Fibroblast of skin of right biceps (primary cell): ENCODE measurements at regions not wholly inside any gene's neighbourhood (a gene's known extent, or its start where the extent isn't known, plus 50 kb on each side); places are given as distances from the start of the nearest gene placed in this dataset.
"Not testable (repeated sequence)": the region's sequence is repeated elsewhere in the genome, so short reads cannot be mapped to it uniquely, and the experiment has no call there.

Source experiments
- DNase-seq: peaks from one replicate; pipeline ENCODE4 v3.0.0-alpha.2; 2013

DNA sequence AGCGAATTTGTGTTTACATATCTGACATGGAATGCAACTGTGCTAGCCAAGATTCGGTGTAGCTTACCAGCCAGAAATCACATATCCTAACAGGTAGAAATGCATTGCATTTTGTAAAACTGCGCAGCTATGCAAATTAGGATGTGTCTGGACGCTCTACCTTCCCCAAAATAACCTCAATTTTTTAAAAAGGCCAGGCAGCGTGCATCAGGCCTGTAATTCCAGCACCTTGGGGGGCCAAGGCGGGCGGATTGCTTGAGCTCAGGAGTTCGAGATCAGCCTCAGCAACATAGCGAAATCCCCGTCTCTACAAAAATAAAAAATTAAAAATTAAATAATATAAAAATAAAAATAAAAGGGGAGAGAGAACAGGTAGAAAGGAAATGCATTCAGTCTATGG, 305.0 kb downstream of the TYW1 start:
- DNase-seq = no peak

DNA sequence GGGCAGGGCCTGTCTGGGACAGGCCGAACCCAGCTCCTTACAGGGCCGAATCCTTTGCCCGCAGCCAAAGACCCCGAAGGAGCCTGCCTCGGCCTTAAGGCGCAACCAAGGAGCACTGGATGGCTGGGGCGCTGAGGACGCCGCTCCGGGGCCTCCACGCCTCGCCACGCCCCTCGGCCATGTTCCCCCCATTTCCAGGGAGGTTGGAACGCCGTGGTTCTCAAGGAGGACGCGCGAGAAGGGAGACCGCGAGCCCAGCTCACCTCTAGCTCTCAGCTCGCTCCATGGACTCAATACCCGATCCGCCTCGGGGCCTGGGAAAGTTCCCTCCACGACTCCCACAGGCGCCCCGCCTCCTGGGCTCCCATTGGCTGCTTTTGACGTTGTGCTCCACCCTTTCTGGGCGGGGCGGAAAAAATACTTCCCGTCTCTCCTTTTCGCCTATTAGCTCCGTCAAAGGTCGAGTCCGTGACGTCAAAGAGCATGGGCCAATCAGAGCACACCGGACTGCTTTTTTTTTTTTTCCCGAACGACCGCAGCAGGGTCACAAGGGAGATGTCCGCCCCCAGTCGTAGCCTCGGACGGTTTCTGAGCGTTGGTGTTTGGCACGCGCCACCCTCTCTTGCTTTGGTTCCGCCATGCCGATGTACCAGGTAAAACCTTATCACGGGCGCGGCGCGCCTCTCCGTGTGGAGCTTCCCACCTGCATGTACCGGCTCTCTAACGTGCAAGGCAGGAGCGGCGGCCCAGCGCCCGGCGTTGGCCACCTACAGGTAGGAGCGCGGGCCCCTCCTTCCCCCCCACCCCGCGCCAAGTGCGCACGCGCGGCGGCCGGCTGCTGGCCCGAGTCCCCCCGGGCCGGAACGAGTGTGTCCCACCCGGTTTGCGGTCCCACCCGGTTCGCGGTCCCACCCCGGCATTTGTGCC, 305.7 kb downstream of the TYW1 start:
- peak; percentile 100 for DNase-seq

GRCh38 chr7:67304846-67305245, 308.2 kb downstream of the TYW1 start:
- not testable (repeated sequence) for DNase-seq

- DNase-seq = no peak
These were observed 309.7 kb downstream of the TYW1 start for GRCh38 chr7:67306331-67306730.

DNA sequence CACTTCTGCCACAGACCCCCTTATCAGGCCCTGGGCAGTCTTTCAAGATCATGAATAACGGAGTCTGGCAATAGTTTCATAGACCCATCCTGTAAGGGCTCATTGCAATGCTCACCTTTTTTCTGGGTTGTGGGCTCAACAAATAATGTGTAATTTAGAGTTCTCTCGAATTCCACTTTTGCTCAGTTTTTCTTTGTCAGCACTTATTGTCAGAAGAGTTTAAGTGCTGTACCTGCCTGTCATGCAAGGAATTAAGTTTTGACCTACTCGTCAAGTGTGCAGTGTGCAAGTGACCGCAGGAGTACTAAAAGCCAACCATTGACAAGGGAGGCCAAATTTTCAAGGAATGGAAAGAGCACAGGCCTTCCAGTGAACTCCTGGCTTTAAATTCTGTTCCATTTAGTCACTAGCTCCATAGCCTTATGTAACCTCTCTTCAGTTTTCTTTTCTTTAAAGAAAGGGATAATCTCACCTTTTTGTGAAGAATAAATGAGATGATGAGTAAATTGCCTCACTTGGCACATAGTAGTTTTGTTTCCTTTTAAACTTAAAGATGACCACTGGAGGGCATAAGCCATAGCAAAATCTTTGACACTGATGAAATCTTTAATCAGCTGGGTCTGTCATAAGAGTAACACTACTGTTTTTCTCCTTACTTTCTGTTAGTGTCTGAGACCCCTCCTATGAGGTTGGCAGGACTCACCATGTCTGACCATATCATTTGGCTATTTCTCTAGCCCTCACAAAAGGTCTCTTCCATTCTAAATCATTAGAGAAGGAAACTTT, 313.3 kb downstream of the TYW1 start:
- DNase-seq = no peak

GRCh38 chr7:67311901-67312300, 315.3 kb downstream of the TYW1 start:
- DNase-seq = peak; percentile 28

GRCh38 chr7:67313213-67313612, 316.6 kb downstream of the TYW1 start:
- DNase-seq = no peak

DNA sequence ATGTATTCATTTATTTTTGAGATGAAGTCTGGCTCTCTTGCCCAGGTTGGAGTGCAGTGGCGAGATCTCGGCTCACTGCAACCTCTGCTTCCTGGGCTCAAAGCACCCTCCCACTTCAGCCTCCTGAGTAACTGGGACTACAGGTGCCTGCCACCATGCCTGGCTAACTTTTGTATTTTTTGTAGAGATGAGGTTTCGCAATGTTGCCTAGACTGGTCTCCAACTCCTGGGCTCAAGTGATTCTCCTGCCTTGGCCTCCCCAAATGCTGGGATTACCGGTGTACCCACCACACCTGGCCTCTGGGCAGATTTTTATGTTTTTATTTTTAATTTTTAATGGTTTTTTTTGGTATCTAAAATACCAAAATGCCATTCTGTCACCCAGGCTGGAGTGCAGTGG, 320.3 kb downstream of the TYW1 start:
- DNase-seq = not testable (repeated sequence)

DNA sequence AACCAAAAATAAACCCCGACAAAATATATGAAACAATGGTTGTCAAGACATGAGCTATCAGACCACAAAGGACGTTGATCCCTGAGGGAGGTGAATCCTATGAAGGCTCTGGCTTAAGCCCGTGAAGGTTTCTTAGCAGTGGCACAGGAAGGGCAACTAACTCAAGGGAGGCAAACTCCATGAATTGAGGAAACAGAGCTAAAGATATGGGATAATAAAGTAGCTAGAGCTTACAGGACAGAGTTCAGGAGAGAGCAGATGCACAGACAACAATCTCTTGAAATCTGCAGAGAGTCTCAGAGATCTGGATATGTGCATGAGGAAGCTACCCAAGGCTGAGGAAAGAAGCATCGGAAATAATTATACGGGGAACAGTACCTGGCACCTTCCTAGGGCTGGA, 331.6 kb downstream of the TYW1 start:
- DNase-seq = not testable (repeated sequence)

- not testable (repeated sequence) for DNase-seq
These were observed 338.5 kb downstream of the TYW1 start for GRCh38 chr7:67335165-67335564.

DNA sequence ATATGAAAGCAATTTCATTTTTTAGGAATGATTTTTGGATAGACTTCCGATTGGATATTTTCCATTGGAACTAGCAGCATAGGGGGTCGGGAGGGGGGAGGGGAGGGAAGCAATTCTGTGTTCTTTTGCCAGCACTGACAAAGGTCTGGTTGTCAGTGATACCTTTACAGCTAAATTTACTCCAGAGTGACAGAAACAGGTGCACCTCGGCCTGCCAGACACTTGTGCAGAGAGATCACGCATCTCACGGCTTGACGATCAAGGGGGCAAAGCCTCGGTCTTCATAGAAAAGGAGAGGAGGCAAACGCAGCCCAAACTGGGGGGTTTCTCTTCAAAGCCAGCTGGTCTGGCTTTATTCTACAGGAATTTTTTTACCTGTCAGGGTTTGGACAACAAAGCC, 339.0 kb downstream of the TYW1 start:
- DNase-seq = not testable (repeated sequence)

DNA sequence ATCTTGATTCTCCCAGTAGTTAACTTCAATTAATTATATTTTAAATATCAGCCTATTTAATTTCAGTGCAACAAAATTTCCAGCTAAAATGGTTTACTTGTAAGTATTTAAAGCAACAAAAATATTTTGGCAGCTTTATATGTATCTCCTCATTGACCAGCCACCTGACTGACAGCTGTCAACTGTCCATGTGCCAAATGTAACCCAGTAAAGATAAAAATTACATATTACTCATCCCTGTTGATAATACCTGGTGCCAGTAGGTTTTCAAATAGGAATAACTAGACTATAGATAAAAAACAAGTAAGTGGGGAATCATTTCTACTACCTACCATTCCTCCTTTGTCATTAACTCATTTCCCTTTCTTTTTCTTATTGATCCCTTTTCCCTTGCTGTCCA, 341.9 kb downstream of the TYW1 start:
- DNase-seq = not testable (repeated sequence)

DNA sequence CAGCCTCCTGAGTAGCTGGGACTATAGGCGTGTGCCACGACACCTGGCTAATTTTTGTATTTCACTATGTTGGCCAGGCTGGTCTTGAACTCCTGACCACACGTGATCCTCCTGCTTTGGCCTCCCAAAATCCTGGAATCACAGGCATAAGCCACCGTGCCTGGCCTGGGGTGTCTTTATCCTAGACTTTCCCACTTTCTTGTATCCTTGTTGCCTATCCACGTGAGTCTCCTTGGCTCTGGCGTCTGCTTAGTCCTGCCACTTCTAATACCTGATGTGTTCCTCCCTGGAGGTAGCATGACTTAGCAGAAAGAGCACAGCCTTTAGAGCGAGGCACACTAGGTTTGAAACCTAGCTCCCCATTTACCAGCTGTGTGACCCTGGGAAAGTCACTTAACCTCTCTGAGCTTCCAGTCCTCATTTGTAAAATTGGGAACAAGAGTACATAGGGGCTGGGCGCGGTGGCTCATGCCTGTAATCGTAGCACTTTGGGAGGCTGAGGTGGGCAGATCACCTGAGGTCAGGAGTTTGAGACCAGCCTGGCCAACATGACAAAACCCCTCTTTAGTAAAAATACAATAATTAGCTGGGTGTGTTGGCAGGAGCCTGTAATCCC, 344.6 kb downstream of the TYW1 start:
- DNase-seq = no peak

GRCh38 chr7:67343114-67343513, 346.5 kb downstream of the TYW1 start:
- DNase-seq = no peak

- no peak for DNase-seq
These were observed 346.9 kb downstream of the TYW1 start for GRCh38 chr7:67343572-67343971.

DNA sequence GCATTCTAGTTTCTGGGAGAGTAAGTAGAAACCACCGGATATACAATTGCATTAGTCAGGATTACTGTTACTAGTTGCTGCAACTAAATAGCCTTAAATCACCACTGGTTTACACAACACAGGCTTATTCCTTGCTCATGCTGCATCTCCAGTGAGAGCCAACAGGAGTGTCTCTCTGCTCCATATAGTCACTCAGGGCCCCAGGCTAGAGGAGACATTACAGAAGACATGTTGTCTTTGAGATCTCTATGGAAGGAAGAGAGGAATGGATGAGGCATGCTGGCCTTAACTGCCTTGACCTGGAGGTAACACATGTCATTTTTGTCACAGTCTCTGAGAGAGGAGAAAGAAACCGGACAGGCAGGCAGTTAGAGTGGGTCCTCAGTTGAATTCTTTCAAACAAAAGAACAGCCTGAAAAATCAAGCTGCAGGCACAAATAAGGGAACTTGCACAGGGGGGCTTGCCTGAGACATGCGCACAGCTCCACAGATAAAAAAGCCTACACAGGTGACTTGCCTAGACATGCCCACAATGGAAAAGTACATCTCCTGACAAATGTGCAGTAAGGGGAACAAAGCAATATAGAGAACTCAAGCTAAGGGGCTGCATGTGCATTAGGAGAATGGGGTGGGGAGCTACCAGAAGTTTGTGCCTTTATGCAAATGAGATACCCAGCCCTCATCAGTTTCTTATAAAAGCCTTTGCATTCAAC, 348.0 kb downstream of the TYW1 start:
- no peak for DNase-seq

DNA sequence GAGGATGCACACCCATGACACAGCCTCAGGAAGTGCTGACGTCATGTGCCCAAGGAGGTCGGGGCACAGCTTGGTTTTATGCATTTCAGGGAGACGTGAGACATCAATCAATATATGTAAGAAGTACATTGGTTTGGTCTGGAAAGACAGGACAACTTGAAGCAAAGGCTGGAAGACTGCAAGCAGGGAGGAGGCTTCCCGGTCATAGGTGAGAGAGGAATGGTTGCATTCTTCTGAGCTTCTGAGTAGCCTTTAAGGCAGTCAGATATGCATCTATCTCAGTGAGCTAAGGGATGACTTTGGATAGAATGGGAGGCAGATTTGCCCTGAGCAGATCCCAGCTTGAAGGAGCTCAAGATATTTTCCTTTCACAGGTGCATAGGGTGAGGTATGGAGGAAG, 349.5 kb downstream of the TYW1 start:
- no peak for DNase-seq

DNA sequence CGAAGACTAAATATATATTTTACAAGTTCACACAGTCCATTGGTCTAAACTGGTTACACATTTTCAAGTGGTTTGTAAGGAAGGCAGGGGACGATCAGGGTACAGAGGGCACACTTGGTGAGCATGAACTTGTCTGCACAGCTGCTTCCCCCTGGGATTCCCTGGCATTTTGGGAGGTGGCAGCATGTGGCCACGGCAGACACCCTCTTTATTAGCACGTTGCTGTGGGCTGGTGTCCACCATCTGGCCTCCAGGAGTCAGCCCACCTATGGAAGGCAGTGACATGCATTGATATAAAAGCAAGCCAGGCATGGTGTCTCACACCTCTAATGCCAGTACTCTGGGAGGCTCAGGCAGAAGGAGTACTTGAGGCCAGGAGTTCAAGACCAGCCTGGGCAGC, 350.2 kb downstream of the TYW1 start:
- no peak for DNase-seq

- DNase-seq = no peak
These were observed 351.5 kb downstream of the TYW1 start for GRCh38 chr7:67348171-67348570.

DNA sequence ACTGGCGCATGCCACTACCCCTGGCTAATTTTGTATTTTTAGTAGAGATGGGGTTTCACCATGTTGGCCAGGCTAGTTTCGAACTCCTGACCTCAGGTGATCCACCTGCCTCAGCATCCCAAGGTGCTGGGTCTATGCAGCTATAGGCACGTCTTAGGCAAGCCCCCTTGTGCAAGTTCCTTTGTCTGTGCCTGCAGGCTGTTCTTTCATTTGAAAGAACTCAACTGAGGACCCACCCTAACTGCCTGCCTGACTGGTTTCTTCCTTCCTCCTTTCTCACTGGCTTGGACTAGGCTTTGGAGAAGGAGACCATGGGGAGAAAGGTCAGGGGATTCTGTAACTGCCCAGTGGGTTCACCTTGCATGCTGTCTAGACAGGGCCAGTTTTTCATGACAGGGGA, 361.0 kb downstream of the TYW1 start:
- not testable (repeated sequence) for DNase-seq

DNA sequence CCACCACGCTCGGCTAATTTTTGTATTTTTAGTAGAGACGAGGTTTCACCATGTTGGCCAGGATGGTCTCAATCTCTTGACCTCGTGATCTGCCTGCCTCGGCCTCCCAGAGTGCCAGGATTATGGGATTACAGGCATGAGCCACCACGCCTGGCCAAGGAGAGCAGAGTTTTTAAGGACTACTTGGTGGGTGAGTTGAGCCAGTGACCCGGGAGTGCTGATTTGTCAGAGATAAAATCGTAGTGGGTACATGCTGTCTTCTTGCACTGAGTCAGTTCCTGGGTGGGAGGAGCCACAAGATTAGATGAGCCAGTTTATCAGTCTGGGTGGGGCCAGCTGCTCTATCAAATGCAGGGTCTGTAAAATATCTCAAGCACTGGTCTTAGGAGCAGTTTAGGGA, 361.7 kb downstream of the TYW1 start:
- not testable (repeated sequence) for DNase-seq

DNA sequence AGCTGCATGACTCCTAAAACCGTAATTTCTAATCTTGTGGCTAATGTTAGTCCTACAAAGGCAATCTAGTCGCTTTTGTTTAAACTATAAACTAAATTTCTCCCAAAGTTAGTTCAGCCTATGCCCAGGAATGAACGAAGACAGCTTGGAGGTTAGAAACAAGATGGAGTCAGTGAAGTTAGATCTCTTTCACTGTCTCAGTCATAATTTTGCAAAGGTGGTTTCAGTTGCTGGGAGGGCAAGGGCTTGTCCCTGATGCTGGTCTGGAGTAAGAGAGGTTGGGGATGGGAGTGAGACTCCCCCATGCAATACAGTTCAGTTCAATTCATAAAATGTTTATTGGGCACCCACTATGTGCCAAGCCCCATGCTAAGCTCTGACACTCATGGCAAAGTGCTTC, 362.1 kb downstream of the TYW1 start:
- DNase-seq = not testable (repeated sequence)

DNA sequence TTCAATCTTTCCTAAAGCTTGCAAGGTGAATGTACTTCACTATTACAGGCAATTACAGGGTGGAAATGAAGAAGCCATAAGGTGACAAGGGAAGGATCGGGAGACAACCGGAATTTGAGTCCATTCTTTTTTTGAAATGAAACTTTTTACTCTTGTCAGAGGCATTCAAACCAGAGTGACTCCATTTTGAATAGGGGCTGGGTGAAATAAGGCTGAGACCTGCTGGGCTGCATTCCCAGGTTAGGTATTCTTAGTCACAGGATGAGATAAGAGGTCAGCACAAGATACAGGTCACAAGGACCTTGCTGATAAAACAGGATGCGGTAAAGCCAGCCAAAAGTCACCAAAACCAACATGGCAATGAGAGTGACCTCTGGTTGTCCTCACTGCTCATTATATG, 363.3 kb downstream of the TYW1 start:
- no peak for DNase-seq
